GM23248 (cell line): ENCODE measurements at regions not wholly inside any gene's neighbourhood (a gene's known extent, or its start where the extent isn't known, plus 50 kb on each side); places are given as distances from the start of the nearest gene placed in this dataset.

Experiments
- EZH2 ChIP-seq: fragments of 200-600 bp; sonication (generic); IDR thresholded peaks from 2 replicates; pipeline ENCODE4 v1.6.1; 2018; ENCODE audit warnings: antibody characterized with exemption, mild to moderate bottlenecking; ENCODE audit not compliant: insufficient read depth, poor library complexity, severe bottlenecking
- EZH2phosphoT487 ChIP-seq: fragments of 200-600 bp; sonication (generic); IDR thresholded peaks from 2 replicates; pipeline ENCODE4 v1.6.1; 2018; ENCODE audit warnings: antibody characterized with exemption, moderate library complexity, mild to moderate bottlenecking, low read depth; ENCODE audit not compliant: insufficient read depth

- TF ChIP-seq EZH2 (no peak), EZH2phosphoT487 (no peak)
These were observed 92.4 kb downstream of the ADAMTS1 start for GRCh38 chr21:26752849-26753248.
